HG03103 (cell line): ENCODE measurements at regions not wholly inside any gene's neighbourhood (a gene's known extent, or its start where the extent isn't known, plus 50 kb on each side); places are given as distances from the start of the nearest gene placed in this dataset.
"Not testable (repeated sequence)": the region's sequence is repeated elsewhere in the genome, so short reads cannot be mapped to it uniquely, and the experiment has no call there.

Experiments used
- ATAC-seq: cut with Tn5 transposase; IDR thresholded peaks from one replicate; pipeline ENCODE4 v1.9.1; 2021; ENCODE audit warnings: low read depth; ENCODE audit not compliant: unreplicated experiment

DNA sequence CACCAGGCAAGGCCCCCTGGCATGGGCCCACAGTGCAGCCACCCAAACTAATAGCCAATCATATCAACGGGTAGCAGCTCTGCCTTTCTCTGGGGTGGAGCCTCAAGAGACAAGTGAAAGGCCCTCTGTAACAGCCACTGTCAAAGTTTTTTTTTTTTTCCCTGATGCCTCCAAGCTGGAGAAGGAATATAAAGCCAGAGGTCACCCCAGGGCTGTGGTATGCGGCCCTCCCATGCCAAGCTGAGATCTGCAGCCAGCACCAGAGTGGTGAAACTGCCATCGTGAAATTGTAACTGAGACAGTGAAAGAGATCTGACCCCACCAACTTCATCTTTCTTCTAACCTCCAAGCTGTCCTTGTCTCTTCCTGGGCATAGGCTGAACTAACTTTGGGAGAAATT lies 407.0 kb downstream of the KLHL4 start:
- no peak for ATAC-seq

DNA sequence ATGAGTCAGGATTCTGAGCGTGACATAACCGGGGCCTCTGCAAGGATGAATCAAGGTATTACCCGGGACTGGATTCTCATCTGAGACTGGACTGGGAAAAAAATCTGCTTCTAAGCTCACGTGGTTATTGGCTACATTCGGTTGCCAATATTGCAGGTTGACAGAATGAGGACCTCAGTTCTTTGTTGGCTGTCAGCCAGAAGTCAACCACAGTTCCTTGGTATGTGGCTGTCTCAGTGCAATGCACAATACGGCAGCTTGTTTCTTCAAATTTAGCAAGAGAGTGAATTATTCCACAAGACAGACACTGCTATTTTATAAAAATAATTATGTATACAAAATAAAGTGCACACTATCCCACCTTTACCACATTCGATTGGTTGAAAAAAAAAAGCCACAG lies 424.2 kb downstream of the KLHL4 start:
- ATAC-seq, result no peak

DNA sequence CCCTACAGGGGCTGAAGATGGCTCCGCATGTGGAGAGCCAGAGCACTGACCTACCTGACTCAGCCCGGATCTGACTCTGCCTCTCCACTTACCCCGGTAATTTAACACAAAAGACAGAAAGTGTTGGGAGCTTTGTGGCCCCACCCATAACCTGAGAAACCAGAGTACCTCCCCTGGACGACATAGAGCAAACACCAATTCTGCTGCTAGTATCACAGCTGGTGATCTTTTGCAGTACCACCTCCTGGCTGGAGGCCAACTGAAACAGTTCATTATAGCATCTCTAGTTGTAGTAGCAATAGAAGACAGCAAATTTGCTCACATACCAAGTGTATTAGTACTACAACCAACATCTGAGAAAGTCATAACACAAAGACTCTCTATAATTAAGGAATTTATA lies 443.9 kb downstream of the KLHL4 start:
- ATAC-seq, result no peak

GRCh38 chrX:87968118-87968517 lies 450.5 kb downstream of the KLHL4 start:
- ATAC-seq, result no peak

DNA sequence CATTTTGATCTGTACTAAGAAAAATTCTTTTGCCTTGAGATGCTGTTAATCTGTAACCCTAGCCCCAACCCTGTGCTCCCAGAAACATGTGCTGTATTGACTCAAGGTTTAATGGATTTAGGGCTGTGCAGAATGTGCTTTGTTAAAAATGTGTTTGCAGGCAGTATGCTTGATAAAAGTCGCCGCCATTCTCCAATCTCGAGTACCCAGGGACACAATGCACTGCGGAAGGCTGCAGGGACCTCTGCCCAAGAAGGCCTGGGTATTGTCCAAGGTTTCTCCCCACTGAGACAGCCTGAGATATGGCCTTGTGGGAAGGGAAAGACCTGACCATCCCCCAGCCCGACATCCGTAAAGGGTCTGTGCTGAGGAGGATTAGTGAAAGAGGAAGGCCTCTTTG lies 454.5 kb downstream of the KLHL4 start:
- ATAC-seq, result not testable (repeated sequence)

GRCh38 chrX:87975365-87975764 lies 457.8 kb downstream of the KLHL4 start:
- no peak for ATAC-seq

GRCh38 chrX:88007873-88008272 lies 490.3 kb downstream of the KLHL4 start:
- not testable (repeated sequence) for ATAC-seq

- no peak for ATAC-seq
These were observed 506.4 kb downstream of the KLHL4 start for GRCh38 chrX:88024022-88024421.

GRCh38 chrX:88072339-88073030 lies 554.9 kb downstream of the KLHL4 start:
- ATAC-seq, result no peak

DNA sequence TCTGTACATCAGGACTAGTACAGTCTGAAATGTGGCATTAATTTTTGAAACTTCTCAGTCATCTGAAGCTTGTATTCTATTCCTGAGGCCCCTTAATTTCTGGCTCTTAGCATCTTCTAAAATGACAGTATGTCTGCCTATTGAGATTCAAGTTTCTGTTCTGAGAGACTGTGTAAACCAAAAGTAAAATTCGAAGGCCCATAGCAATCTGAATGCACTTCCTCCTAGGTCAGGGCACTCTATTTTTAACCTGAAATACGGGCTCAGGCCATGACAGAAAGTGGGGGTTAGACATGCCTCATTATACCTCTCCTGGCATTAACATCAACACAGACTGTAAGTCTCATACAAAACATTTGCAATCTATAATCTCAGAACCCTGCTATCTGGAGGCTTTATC lies 584.4 kb downstream of the KLHL4 start:
- no peak for ATAC-seq

GRCh38 chrX:88135735-88136134 lies 611.3 kb upstream of the CPXCR1 start:
- ATAC-seq, result no peak

GRCh38 chrX:88136328-88136727 lies 610.7 kb upstream of the CPXCR1 start:
- no peak for ATAC-seq

GRCh38 chrX:88146577-88146976 lies 600.4 kb upstream of the CPXCR1 start:
- ATAC-seq, result no peak

DNA sequence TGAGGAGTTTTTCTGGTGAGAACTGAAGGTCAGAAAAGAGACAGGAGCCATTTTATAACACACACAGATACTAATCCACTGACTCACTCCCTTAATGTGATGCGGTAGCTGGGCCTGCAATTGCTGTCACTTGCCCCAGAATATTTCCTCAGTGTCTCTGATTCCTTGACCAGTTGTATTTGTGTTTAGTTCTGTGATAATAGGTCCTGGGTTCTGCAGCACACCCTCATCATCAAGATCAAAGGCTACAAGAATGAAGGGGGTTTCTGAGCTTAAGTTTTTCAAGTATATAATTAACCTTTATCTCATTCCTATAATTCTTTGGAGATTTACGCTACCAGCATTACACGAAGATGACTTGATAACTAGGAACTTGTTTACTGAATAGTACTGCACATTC lies 576.5 kb upstream of the CPXCR1 start:
- no peak for ATAC-seq

GRCh38 chrX:88173932-88174440 lies 573.0 kb upstream of the CPXCR1 start:
- not testable (repeated sequence) for ATAC-seq

- ATAC-seq, result no peak
These were observed 544.9 kb upstream of the CPXCR1 start for GRCh38 chrX:88202149-88202548.

DNA sequence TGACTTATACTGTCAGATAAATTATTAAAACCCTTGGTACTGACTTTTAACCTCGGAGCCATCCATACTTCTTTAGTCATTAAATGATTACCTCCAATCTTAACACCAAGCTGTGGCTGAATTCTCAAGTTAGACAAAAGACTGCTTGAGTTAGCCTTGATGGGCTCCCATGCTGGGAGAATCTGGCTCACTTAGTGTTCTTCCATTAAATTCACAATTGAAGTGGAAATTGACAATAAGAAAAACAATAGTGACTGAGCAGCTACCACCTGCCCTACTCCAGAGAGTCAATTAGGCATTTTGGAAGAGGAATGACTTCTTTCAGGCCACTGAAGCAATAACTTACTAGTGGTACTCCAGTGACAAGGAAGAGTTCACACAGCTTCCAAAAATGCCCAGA lies 503.0 kb upstream of the CPXCR1 start:
- no peak for ATAC-seq

DNA sequence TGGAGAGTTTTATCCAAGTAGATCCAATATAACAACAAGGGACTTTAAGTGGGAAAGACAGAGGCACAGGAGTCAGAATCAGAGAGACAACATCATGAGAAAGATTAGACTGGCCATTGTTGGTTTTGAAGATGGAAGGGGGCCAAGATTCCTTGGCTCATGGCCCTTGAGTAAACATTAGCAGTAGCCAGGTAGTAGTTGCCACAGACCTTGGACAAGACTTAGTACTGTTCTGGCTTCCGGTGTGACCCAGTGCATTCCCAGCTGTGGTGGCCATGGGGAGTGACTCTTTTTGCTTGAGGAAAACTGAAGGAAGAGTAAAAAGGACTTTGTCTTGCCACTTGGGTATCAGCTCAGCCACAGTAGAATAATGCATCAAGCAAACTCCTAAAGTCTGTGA lies 462.2 kb upstream of the CPXCR1 start:
- no peak for ATAC-seq

GRCh38 chrX:88313972-88314371 lies 433.1 kb upstream of the CPXCR1 start:
- not testable (repeated sequence) for ATAC-seq

GRCh38 chrX:88325634-88326033 lies 421.4 kb upstream of the CPXCR1 start:
- ATAC-seq, result no peak

DNA sequence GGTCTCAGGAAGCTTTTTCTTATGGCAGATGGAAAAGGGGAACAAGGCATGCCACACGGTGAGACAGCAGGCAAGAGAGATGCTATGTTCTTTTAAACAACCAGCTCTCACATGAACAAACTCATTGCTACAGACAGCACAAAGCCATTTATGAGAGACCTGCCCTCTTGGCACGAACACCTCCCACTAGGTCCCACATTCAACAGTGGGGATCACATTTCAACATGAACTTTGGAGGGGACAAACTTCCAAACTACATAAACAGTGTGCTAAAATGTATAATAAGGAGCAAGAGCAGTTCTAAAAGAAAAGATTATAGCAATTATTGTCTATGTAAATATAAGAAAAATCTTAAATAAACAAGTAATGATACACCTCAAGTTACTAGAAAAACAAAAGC lies 391.8 kb upstream of the CPXCR1 start:
- ATAC-seq, result no peak

DNA sequence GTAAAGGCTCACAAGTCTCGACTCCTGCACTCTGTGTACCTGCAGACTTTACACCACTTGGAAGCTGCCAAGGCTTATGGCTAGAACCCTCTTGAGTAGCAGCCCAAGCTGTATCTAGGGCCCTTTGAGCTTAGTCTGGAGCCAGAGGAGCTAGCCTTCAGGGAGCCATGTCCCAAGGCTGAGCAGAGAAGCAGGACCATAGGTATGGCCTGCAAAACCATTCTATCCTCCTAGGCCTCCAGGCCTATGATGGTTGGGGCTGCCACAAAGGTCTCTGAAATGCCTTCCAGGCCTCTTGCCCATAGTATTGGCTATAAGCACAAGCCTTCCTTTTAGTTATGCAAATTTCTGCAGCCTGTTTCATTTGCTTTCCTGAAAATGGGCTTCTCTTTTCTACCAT lies 380.7 kb upstream of the CPXCR1 start:
- no peak for ATAC-seq

DNA sequence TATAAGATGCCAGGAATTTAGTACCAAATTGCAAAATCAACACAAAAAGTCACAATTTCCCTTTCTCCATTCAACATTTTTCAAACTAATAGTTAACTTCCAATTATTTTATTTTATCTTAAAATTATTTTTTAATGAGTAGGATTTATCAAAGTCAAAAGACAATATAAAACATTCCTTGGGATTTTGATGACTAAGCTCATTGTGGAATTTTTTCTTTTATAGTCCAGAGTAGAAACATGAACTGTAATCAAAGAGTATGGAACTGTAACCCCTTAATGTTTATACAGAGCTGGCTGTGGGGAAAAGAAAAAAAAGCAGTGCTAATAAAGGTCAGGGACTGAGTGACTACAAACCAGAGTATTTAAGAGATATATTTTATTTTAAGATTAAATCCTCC lies 368.6 kb upstream of the CPXCR1 start:
- no peak for ATAC-seq
